Lower leg skin (tissue), 4 donors: ENCODE measurements at regions not wholly inside any gene's neighbourhood (a gene's known extent, or its start where the extent isn't known, plus 50 kb on each side); places are given as distances from the start of the nearest gene placed in this dataset.

ENCODE experiments used
- DNase-seq, 2 donors: peaks; one replicate each; pipeline ENCODE4 v3.0.0-alpha.2; 2019; ENCODE audit warnings: low spot score in 2 of 2
- H3K4me3 ChIP-seq: fragments of 200-600 bp; sonication (generic); 2 replicates; pipeline ENCODE4 v1.5.1; 2017; ENCODE audit warnings: mild to moderate bottlenecking, low read depth; ENCODE audit not compliant: poor library complexity, severe bottlenecking
- POLR2A ChIP-seq, 2 donors: fragments of 450-650 bp; IDR thresholded peaks; one replicate each; pipeline ENCODE4 v1.6.1; 2016 to 2017; ENCODE audit warnings: antibody characterized with exemption in 2 of 2, mild to moderate bottlenecking in 1 of 2, moderate library complexity in 1 of 2
- whole genome bisulfite sequencing, 2 donors: methylation state at CpG; one replicate each; pipeline ENCODE4 v1.1.5; 2018; 5-methylcytosine and 5-hydroxymethylcytosine counted together
- intact Hi-C: fragments of 100-400 bp; cut with DNase I; formaldehyde crosslinking; loops from one replicate; pipeline ENCODE4 v1.15.0; 2023; ENCODE audit warnings: low total_unique reads
- TF ChIP-seq, protein P1 (sequence below), 3 donors: fragments of 450-650 bp; IDR thresholded peaks; one replicate each; pipeline ENCODE4 v1.5.1; 2016; ENCODE audit warnings: antibody characterized with exemption in 3 of 3, mild to moderate bottlenecking in 3 of 3, moderate library complexity in 2 of 3

DNA sequence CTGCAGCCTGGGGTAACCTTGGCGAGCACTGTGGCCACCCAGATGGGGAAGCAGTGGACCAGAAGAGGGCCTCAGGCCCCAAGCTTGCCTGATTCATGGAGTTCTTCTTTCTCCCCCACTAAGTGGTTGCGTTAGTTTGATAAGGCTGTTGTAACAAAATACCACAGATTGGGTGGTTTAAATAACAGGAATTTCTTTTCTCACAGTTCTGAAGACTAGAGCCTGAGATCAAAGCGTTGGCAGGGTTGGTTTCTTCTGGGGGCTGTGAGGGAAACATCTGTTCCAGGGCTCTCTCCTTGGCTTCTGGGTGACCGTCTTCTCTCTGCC, 105.7 kb upstream of the GATB start:
- no peak for DNase-seq
- TF ChIP-seq, protein P1, sequence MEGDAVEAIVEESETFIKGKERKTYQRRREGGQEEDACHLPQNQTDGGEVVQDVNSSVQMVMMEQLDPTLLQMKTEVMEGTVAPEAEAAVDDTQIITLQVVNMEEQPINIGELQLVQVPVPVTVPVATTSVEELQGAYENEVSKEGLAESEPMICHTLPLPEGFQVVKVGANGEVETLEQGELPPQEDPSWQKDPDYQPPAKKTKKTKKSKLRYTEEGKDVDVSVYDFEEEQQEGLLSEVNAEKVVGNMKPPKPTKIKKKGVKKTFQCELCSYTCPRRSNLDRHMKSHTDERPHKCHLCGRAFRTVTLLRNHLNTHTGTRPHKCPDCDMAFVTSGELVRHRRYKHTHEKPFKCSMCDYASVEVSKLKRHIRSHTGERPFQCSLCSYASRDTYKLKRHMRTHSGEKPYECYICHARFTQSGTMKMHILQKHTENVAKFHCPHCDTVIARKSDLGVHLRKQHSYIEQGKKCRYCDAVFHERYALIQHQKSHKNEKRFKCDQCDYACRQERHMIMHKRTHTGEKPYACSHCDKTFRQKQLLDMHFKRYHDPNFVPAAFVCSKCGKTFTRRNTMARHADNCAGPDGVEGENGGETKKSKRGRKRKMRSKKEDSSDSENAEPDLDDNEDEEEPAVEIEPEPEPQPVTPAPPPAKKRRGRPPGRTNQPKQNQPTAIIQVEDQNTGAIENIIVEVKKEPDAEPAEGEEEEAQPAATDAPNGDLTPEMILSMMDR (IDR thresholded peaks at IDR 0.05): no peak
- no peak for TF ChIP-seq POLR2A (IDR thresholded peaks at IDR 0.05)
- 83 to 90% methylated on average over 4 of the region's 4 CpGs for WGBS, 2 donors
- intact Hi-C loops: no loop called here
- no peak overlapping the region for H3K4me3 ChIP-seq

DNA sequence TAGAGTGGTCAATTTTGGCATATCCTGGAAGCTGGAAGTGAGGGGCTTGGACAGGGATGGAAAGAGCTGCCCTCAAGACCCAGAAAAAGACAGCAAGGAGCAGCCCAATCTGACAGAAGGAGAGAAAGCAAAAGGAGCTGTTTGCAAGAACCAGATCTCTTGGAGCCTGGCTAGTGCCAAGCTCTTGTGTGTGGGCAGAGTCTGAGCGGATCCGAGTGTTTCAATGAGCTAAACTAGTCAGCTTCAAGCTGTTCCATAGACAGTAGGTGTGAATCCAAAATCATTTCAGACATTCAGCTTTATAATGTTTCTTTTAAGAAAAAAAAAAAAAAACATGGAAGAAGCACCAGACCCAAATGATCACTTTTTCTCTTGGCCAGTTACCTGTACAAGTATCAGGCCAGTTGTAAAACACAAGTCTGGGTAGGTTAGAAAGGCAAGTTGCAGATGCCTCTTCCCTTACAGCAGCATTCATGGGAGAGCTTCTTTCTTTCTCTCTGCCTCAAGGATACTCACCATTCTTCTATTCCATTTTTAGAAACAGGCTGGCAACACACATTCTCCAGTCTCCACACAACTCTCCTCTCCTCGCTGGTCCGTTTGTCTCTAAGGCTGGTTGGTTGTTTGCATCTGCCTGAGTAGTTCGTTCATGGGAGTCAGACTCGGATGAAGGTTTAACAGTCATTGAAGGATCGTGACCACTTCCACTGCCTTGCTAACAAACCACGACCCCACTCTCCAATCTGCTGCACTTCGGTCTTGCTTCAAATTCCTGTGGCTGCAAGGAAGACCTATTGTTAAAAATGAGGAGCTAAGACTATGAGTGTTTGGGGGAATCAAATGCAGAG, 105.2 kb upstream of the GATB start:
- H3K4me3 ChIP-seq: no peak overlapping the region
- no peak for TF ChIP-seq POLR2A (IDR thresholded peaks at IDR 0.05)
- TF ChIP-seq, protein P1 (IDR thresholded peaks at IDR 0.05): no peak
- no peak for DNase-seq
- 73 to 81% methylated on average over 9 of the region's 9 CpGs for WGBS, 2 donors
- intact Hi-C loops: no loop called here

DNA sequence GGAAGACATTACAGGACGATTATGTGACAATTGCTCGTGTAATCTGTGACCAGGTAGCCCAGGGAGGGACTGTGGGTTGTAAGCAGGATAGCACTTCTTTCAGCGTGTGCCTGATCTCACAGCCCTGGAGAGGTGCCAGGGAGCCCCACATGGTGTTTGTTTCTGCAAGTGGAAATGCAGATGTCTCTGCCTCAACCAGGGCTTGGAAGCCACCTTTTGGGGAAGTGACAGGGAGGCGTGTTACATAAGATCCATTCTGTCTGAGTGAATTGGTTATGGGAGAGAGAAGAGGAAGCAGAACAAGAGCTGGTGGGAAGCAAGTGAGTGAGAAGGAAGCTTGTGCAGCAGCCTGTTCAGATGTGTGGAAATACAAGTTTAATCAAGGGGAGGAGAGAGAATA, 104.5 kb upstream of the GATB start:
- no peak overlapping the region for H3K4me3 ChIP-seq
- no peak for TF ChIP-seq POLR2A (IDR thresholded peaks at IDR 0.05)
- TF ChIP-seq, protein P1 (IDR thresholded peaks at IDR 0.05): no peak
- DNase-seq: peak in 1 of 2 donors; percentile 65
- 52 to 61% methylated on average over 4 of the region's 4 CpGs for WGBS, 2 donors
- intact Hi-C loops: no loop called here

DNA sequence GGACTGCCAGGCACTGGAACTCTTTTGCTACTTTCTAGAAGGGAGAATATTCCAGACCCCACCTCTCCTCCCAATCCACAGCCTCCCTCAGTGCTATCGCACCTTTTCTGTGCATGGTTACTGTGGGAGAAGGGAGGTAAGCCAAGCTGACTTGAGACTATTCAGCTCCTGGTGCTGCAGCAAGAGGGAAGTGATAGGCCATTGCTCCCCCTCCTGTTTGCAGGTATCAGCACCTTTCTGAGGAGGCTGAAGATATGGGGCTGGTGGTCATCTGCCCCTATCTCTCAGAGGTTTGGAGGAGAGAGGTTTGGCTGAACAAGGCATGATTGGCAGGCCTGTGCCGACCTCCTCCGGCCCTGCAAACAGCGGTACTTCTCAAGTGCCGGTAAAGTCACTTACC, 103.3 kb upstream of the GATB start:
- intact Hi-C loops: no loop called here
- TF ChIP-seq, protein P1 (IDR thresholded peaks at IDR 0.05): no peak
- 76 to 95% methylated on average over 5 of the region's 5 CpGs for WGBS, 2 donors
- DNase-seq: no peak
- no peak overlapping the region for H3K4me3 ChIP-seq

DNA sequence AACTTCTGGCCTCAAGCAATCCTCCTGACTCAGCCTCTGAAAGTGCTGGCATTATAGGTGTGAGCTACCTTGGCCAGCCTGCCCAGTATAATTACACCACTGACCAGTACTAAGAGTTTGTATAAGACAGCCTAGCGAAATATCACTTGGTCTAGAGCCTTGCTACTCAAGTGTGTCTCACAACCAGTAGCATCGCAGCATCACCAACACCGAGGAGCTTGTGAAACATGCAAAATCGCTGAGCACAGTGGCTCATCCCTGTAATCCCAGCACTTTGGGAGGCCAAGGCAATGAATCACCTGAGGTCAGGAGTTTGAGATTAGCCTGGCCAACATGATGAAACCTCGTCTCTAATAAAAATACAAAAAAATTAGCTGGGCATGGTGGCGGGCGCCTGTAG, 102.0 kb upstream of the GATB start:
- H3K4me3 ChIP-seq: no peak overlapping the region
- DNase-seq: no peak
- intact Hi-C loops: no loop called here
- 79 to 92% methylated on average over 7 of the region's 7 CpGs for WGBS, 2 donors
- TF ChIP-seq, protein P1 (IDR thresholded peaks at IDR 0.05): no peak
- no peak for TF ChIP-seq POLR2A (IDR thresholded peaks at IDR 0.05)
